NCI-H82 (cell line): ENCODE measurements at regions not wholly inside any gene's neighbourhood (a gene's known extent, or its start where the extent isn't known, plus 50 kb on each side); places are given as distances from the start of the nearest gene placed in this dataset.
A peak's percentile ranks its signal among the peaks of the same experiment; 100 is the strongest.
"Not testable (repeated sequence)": the region's sequence is repeated elsewhere in the genome, so short reads cannot be mapped to it uniquely, and the experiment has no call there.

Experiments used
- DNase-seq: peaks from one replicate; lab custom pipeline; 2025; lab: John Stamatoyannopoulos, UW

GRCh38 chr7:10779465-10780399, 193.9 kb upstream of the PHF14 start:
- no peak for DNase-seq

GRCh38 chr7:10780400-10780747, 193.3 kb upstream of the PHF14 start:
- DNase-seq = no peak

- DNase-seq = not testable (repeated sequence)
These were observed 186.7 kb upstream of the PHF14 start for GRCh38 chr7:10786976-10787375.

GRCh38 chr7:10789170-10789569, 184.5 kb upstream of the PHF14 start:
- DNase-seq = no peak

- DNase-seq = no peak
These were observed 182.8 kb upstream of the PHF14 start for GRCh38 chr7:10790910-10791309.

GRCh38 chr7:10793995-10794775, 179.5 kb upstream of the PHF14 start:
- DNase-seq = no peak

- no peak for DNase-seq
These were observed 176.5 kb upstream of the PHF14 start for GRCh38 chr7:10797157-10797556.

- no peak for DNase-seq
These were observed 175.6 kb upstream of the PHF14 start for GRCh38 chr7:10798044-10798443.

- no peak for DNase-seq
These were observed 174.2 kb upstream of the PHF14 start for GRCh38 chr7:10799475-10799874.

- DNase-seq = no peak
These were observed 171.7 kb upstream of the PHF14 start for GRCh38 chr7:10802011-10802410.

GRCh38 chr7:10802526-10802925, 171.1 kb upstream of the PHF14 start:
- DNase-seq = no peak

GRCh38 chr7:10803720-10804119, 170.0 kb upstream of the PHF14 start:
- no peak for DNase-seq

GRCh38 chr7:10804770-10805169, 168.9 kb upstream of the PHF14 start:
- DNase-seq = no peak

GRCh38 chr7:10815546-10815945, 158.1 kb upstream of the PHF14 start:
- DNase-seq = no peak

GRCh38 chr7:10821156-10821555, 152.5 kb upstream of the PHF14 start:
- peak; percentile 93 for DNase-seq

- peak; percentile 82 for DNase-seq
These were observed 149.5 kb upstream of the PHF14 start for GRCh38 chr7:10824154-10824553.

- no peak for DNase-seq
These were observed 135.4 kb upstream of the PHF14 start for GRCh38 chr7:10838228-10838627.

- DNase-seq = no peak
These were observed 128.4 kb upstream of the PHF14 start for GRCh38 chr7:10845225-10845624.

- no peak for DNase-seq
These were observed 118.1 kb upstream of the PHF14 start for GRCh38 chr7:10855583-10855982.

GRCh38 chr7:10860516-10860915, 113.2 kb upstream of the PHF14 start:
- no peak for DNase-seq

- DNase-seq = no peak
These were observed 110.2 kb upstream of the PHF14 start for GRCh38 chr7:10863476-10863875.

GRCh38 chr7:10874666-10875065, 99.0 kb upstream of the PHF14 start:
- no peak for DNase-seq

- no peak for DNase-seq
These were observed 98.6 kb upstream of the PHF14 start for GRCh38 chr7:10875080-10875479.
